HG02938 (cell line): ENCODE measurements at regions not wholly inside any gene's neighbourhood (a gene's known extent, or its start where the extent isn't known, plus 50 kb on each side); places are given as distances from the start of the nearest gene placed in this dataset.
"Not testable (repeated sequence)": the region's sequence is repeated elsewhere in the genome, so short reads cannot be mapped to it uniquely, and the experiment has no call there.

ENCODE experiments used
- ATAC-seq: cut with Tn5 transposase; IDR thresholded peaks from one replicate; pipeline ENCODE4 v1.9.1; 2021; ENCODE audit warnings: mild to moderate bottlenecking, moderate library complexity; ENCODE audit not compliant: unreplicated experiment

DNA sequence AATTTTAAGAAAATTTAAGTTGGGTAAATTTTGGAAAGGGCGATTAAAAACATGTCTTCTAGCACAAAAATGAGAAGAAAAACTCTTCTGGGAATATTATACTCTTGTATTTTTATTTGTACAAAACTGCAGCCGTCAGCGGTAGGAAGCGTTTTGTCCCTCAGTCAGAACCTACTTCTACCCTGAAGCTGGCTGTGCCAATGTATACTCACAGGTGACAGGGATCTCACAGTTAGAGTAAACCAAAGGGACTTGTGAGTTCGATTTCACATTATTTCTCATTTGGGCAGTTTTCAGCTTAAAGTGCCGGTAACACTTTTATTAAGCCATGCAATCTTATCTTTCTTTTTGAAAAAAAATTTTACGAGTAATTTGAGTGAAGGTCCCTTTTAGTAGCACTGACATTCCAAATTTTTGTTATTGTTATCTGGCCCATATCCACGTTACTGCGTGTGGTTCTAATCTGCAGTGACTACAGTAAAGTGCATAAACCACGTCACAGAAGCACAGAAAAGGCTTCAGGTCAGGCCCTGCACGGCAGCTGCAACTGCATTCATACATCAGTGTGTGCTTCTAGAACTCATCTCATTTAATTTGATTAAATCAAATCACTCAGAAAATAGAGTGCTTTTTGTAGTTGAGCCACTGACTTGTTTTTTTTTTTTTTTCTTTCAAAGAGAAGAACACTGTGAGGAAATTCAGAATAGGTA, 387.3 kb downstream of the LIG4 start:
- ATAC-seq: no peak

DNA sequence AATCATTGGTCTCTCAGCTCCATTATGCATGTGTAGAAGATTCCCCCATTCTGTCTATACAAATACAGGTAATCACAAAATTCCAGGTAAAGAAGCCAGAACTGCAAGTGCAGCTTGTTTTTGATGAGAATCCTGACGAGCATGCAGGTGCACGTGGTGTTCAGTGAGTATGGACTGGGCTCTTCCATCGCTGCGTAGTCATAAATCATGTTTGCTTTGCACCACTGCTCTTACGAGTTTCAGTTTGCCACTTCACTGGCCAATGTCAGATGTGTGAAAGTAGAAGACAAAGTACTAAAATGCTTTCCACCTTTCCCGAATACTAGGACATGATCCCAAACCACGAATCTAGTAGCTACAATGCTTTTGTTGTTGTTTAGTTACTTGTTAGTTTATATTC, 390.7 kb downstream of the LIG4 start:
- ATAC-seq: no peak

DNA sequence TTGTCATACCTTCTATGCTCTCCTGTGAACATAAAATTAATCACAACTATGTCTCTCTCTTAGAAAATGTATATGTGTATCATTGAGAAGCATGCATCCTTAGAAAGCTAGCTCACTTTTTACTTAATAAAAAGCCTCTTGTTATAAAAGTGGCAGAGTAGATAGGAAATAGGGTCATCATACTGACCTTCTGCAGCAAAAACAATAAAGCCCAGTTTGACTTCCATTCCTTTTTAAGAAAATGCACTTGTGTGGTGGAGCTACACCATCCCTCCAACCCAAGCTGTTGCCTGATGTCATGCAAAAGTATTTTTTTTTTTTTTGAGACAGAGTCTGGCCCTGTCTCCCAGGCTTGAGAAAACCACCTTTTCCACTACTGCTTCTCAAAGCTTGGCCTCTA, 393.3 kb downstream of the LIG4 start:
- ATAC-seq: no peak

DNA sequence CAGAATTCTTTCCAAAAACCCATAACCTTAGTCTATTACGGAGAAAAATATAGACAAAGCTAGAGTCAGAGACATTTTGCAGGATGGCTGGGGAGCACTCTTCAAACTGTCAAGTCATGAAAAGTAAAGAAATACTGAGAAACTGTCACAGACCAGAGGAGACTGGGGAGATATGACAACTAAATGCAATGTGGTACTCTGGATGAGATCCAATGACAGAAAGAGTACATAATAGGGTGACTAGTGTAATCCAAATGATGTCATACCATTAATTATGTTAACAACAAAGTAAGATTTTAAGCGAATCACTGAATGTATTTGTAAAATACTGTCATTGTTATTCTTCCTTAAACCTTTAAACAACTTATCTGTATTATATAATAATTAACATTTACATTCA, 393.8 kb downstream of the LIG4 start:
- no peak for ATAC-seq

DNA sequence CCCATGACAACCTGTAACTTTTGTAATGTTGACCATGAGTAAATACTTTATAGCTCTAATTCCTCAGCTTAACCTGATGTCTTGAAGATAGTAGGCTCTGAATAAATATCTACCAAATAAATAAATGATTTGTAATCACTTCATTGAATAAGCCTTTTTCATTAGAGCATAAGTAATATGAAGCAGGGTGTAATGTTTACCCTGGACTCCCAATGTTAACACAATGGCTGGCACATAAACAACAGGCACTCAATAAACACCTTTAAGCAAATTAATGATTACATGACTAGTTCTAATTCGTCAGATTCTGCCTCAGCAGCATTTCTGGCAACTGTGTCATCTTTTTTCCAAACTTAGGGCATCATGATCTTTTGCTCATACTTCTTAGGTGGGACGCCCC, 396.3 kb downstream of the LIG4 start:
- ATAC-seq: no peak

DNA sequence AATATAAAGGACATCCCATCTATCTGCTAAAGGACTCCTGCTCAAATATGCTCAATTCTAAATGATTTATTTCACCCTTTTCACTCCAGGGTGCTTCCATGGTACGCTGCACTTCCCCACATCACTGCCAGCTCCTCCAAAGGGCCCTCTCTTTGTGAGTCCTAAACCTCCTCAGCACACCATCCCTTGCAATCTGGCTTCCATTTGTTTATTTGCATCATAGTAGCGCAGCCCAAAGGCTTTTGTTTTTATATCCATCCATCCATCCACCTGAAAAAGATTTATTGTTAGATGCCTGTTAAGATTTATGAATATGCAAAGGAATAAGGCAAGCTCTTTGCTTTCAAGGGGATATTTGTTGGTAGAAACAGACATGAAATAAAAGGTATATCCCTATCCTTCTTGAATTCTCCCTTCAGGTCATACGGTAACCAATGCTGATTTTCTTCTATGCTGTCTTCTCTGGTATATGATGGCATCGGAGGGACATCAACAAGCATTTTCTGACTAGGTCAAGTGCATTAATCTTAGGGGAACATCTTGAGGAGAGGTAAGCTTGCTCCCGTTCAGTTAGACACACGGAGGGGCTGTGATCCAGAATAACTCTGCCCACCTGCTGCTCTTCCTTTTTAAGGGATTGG, 397.6 kb downstream of the LIG4 start:
- ATAC-seq: no peak

DNA sequence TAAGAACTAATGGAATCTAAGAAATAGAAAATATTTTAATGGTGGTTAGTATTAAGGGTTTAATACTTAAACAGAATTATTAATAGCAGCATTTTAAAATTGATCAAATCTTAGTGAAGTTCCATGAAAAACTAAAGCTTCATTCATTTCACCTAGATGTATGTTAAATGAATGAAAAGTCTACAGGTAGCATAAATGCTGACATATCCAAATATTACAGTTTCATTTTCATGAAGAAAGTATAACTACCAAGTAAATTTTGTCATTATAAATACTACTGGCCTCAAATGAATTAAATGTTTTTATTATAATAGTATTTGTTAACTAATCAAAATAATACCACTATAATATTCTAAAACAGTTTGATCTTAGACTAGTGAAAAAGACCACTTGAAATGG, 403.3 kb downstream of the LIG4 start:
- ATAC-seq: no peak

DNA sequence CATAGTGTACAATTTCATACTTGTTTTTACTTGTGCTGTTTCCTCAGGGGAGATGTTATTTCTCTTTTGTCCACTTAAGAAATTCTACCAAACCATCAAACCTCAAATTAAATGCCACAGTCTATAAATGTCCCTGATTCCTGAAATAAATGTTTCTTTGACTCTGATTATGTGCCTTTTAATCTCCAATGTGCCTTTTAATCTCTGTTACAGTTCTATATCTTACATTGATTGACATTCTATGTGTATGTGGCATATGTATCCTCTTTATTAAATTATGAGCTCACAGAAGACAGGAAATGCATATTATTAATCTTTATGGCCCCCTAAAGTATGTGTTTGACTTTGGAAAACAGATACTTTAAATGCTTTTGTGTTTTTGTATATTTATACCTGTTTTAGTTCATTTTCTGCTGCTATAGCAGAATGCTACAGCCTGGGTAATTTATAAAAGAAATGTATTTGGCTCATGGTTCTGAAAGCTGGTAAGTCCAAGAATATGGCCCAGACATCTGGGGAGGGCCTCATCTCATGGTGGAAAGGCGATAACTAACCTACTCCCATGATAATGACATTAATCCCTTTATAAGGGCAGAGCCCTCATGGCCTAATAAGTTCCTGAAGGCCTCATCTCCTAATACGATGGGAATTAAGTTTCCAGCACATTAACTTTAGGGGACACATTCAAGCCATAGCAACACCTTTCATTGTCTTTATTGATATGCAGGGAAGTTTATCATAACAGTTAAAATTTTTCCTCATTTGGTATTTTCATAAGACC, 403.9 kb downstream of the LIG4 start:
- ATAC-seq: no peak

DNA sequence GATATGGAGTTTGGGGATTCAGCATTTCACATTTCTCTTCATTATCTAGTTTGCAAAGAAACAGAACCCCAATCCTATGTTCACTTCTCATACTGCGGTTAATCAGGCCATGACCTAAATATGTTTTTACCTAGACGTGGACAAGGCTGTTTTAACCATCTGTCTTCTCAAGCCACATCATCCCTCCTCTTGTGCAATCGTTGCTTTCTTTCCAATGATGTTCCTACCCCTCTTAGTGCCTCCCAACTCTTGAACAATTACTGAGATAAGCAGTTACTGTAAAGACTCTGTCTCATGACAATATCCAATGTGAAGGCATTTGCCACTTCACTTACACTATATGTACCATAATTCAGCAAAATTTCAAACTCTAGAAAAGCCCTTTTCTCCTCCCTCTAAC, 406.2 kb downstream of the LIG4 start:
- no peak for ATAC-seq

DNA sequence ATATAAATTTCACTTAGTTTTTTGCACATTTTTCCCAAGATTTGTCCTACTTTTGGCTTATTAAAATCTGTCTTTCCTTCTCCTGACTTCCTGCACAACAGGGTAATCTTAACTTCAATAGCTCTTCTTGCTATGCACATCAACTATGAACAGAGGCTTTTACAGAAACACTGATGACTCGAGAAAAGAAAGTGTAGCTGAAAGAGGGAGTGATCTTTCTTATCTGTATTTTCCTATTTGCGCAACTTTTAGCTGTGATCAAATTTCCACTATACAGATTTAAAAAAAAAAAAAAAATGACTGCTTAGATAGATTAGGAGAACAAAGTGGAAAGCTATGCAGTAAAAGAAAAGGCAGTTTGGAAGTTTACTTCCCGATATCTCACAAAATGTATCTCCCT, 406.9 kb downstream of the LIG4 start:
- ATAC-seq: no peak

DNA sequence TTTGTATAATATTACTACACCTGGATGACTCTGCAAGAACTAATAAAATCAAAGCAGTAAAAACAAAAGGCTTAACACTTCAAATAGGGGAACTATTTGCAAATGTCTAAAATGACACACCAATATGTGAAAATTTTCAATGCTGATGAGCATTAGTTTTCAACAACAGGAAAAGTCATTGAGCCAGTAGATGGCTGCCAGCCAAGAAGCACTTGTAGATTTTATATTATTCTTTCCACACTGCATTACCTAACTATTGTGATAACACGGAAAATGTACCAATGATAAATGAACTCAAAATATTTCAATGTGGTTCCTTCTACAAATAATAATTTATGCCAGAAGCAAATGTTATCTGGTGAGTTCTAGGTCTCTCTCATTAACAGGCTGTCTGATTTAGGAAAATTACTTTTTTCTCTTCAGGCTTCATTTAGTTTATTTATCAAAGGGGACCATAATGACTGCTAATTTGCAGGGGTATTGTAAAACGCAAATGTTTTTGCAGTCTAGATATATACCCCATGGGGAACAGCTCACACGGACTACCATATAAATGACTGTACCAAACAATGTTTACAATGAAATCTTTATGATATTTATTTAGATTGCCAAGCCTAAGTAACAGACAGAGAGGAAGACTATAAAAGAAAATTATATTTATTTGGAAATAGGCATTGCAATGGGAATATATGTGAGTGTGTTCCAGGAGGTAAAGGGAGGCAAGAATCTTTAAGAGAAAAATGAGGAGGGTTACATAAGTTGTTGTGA, 407.8 kb downstream of the LIG4 start:
- ATAC-seq: no peak

DNA sequence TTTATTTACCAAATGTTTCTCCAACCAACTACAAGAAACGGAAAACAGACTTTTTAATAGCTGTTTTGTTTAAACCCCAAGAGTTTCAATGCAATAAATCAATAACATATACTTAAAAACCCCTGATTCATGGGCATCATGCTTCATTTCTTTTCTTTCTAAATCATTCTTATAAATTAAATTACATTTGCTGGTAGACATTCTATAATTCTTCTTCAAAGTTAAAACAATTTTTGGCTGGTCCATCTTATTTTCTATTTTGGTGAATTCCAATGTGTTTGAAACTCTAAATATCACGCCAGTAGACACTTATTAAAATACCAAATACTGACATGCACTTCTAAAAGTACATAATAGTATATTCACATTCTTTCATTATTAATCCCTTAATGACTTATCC, 408.6 kb downstream of the LIG4 start:
- ATAC-seq: no peak

DNA sequence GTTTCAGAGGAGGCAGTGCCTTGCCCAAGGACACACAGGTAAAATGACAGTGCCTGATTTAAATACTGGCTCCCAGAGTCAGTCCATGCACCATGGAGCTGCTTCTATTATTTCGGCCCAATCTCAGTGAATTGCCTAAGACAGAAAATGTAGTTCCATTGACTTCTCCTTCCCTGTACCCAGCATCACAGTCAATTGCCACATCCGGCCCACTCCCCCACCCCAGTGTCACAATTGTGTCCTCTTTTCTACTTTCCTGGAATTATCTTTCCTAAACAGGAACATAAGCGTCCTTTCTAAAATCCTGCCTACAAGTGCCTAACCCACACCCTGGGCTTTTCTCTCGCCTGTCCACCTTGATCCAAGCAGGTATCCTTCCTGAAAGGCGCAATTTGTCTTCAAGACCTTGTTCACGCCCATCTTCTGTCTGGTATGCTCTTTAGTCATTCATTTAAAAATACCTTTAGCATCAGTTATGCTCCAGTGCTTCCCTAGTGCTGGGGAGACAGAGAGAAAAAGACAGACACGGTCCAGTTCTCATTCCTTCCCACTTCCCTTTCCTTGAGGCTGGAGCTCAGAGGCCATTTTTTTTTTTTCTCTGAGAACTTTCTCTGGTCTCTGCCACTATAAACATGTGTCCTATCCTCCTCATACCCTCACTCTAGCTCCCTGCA, 411.4 kb downstream of the LIG4 start:
- ATAC-seq: no peak

DNA sequence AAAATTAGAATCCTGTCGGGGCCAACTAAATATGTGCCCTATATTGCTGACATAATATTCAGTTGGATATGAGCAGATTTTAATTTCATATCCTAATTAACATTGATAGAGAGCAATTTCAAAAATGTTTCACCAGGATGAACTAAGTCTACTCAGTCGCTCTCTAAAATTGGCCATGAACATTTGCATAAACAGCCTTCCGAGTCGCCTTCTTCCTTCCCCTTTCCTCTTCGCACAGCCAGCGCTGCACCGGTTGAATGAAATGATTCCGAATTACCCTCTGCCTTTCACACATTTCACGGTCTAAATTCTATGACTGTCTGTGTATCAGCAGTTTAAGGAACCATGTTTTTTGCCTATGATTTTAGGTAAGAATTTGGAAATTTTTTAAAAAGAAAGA, 413.7 kb downstream of the LIG4 start:
- no peak for ATAC-seq

DNA sequence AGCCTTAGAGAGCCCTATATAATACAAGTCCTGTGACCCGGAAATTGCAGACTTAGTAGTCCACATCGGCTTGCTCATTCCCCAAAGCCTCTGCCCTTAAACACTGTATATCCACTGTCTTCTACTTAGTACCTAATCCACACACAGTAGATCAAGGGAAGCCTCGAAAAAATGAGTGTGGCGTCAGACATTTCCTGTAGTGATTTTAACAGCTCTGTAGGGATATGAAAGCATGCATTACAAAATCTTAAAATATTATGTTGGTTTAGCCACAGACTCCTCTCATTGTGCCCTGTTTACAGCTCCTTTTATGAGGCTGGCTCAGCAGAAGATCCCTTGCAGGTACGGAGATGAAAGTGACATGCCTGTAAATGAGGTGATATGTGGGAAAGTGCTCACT, 416.3 kb downstream of the LIG4 start:
- no peak for ATAC-seq

DNA sequence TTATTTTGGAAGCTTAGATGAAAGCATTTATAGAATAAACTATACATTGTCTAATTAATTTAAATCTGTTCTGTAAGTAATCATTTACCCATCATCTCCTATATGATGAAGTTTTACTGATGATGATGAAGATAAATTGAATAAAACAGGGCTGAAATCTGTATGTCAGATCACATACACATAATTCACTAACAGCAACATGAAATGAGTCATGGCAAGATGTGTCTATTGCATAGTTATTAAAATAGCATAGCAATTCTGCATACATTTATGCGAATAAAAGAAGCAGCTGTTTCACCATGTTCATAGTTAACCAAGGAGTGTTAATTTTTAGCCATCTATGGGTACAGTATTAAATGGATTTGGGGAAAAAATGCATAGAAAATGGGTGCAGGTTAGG, 424.9 kb downstream of the LIG4 start:
- no peak for ATAC-seq

DNA sequence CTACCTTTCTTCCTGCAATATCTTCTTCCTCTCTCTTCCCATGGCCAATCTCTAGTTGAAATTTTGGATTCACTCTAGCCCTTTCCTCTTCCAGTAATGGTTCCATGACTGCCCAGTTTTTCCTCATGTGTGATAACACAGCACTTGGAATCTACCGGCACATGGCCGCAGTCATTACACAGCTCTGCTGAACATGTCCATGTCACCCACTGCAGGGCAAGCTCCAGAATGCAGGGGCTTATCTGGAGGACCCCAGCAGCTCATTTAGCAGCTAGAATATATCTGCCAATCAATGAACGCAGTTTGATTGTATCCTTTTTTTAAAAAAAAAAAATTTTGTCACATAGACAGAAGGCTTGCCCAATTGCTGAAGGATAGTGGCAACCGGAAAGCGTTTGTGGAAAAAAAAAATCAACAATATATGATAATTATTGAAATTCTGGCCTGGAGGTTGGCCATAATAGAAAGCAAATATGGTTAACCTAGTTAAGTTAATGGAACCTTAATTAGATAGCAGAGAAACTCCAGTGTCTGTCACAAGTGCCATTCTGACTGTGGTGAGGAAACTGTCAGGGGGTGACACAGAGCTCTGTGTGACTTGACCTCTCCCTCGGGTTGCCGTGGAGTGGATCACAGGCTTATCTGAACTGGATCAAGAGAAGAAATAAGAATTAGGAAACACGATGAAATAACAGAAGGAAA, 426.7 kb downstream of the LIG4 start:
- ATAC-seq: no peak

DNA sequence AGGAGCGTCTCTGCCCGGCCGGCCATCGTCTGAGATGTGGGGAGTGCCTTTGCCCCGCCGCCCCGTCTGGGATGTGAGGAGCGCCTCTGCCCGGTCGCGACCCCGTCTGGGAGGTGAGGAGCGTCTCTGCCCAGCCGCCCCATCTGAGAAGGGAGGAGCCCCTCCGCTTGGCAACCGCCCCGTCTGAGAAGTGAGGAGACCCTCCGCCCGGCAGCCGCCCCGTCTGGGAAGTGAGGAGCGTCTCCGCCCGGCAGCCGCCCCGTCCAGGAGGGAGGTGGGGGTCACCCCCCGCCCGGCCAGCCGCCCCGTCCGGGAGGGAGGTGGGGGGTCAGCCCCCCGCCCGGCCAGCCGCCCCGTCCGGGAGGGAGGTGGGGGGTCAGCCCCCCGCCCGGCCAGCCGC, 432.7 kb downstream of the LIG4 start:
- ATAC-seq: not testable (repeated sequence)

DNA sequence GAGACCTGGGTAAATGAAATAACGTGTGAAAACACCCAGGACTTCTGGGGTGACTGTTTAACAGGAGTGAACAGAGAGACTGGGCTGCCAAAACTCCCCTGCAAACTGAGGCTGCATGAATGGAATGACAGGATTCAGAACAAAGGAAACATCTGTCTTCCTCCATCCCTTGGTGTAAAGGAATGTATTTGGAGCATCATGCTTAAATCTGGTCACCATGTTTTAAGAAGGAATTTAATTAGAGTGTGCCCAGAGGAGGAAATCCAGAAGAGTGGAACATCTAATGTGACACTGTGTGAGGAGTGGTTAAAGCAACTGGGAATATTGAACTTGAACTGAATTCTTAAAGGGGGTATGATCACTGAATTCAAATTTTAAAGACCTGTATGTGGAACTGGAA, 437.2 kb downstream of the LIG4 start:
- no peak for ATAC-seq

DNA sequence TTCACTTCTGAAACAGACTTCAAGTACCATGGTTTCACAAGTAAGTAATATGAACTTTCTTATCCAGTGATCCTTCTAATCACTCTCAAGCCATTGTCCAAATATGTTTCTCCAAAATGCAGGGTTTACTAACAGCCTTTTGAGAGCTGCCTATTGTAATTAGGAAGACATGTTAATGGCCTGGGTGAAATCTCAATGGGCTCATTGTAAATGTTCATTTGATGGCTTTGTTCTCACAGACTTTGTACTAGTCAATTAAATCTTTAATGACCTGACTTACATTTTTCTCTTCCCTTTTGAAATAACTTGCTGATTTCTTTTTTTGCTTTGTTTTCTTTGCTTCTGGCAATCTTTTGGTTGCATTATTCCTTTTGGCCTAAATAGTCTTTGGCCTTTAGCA, 444.8 kb downstream of the LIG4 start:
- no peak for ATAC-seq
